HuH-7.5 (cell line): ENCODE measurements at regions not wholly inside any gene's neighbourhood (a gene's known extent, or its start where the extent isn't known, plus 50 kb on each side); places are given as distances from the start of the nearest gene placed in this dataset.

Experiments
- DNase-seq: peaks from one replicate; pipeline ENCODE4 v3.0.0; 2011; ENCODE audit warnings: low spot score

GRCh38 chr18:78742218-78742745, 237.3 kb upstream of the SALL3 start:
- no peak for DNase-seq

GRCh38 chr18:78743078-78743477, 236.5 kb upstream of the SALL3 start:
- DNase-seq, result no peak

GRCh38 chr18:78751664-78752063, 228.0 kb upstream of the SALL3 start:
- DNase-seq, result no peak

GRCh38 chr18:78753240-78753639, 226.4 kb upstream of the SALL3 start:
- no peak for DNase-seq

GRCh38 chr18:78754311-78755043, 225.1 kb upstream of the SALL3 start:
- no peak for DNase-seq

- no peak for DNase-seq
Observed at GRCh38 chr18:78757014-78757413, 222.6 kb upstream of the SALL3 start.

GRCh38 chr18:78758496-78758895, 221.1 kb upstream of the SALL3 start:
- no peak for DNase-seq

GRCh38 chr18:78762753-78763152, 216.9 kb upstream of the SALL3 start:
- DNase-seq, result no peak

- DNase-seq, result no peak
Observed at GRCh38 chr18:78764544-78764943, 215.1 kb upstream of the SALL3 start.

- no peak for DNase-seq
Observed at GRCh38 chr18:78765142-78765541, 214.5 kb upstream of the SALL3 start.

- no peak for DNase-seq
Observed at GRCh38 chr18:78765637-78766281, 213.9 kb upstream of the SALL3 start.

- no peak for DNase-seq
Observed at GRCh38 chr18:78766651-78767533, 212.7 kb upstream of the SALL3 start.

- DNase-seq, result no peak
Observed at GRCh38 chr18:78767648-78768071, 212.0 kb upstream of the SALL3 start.

GRCh38 chr18:78768221-78768620, 211.4 kb upstream of the SALL3 start:
- DNase-seq, result no peak

- DNase-seq, result no peak
Observed at GRCh38 chr18:78768656-78769501, 210.7 kb upstream of the SALL3 start.

GRCh38 chr18:78769502-78770105, 210.0 kb upstream of the SALL3 start:
- no peak for DNase-seq

- no peak for DNase-seq
Observed at GRCh38 chr18:78770139-78770822, 209.3 kb upstream of the SALL3 start.

GRCh38 chr18:78770823-78771139, 208.8 kb upstream of the SALL3 start:
- no peak for DNase-seq

- DNase-seq, result no peak
Observed at GRCh38 chr18:78771496-78772359, 207.9 kb upstream of the SALL3 start.
